Large intestine (tissue), 3 donors: ENCODE measurements at regions not wholly inside any gene's neighbourhood (a gene's known extent, or its start where the extent isn't known, plus 50 kb on each side); places are given as distances from the start of the nearest gene placed in this dataset.

Source experiments
- DNase-seq, 2 donors: peaks; one replicate each; pipeline versions ENCODE4 v3.0.0 to v3.0.0-alpha.2; 2013
- H3K27ac ChIP-seq: one replicate; pipeline ENCODE4 v1.5.1; 2013; ENCODE audit warnings: low read length
- H3K27me3 ChIP-seq: 2 replicates; pipeline ENCODE4 v1.6.1; 2013; ENCODE audit warnings: low read length; ENCODE audit not compliant: control insufficient read depth, insufficient read depth
- H3K36me3 ChIP-seq: 2 replicates; pipeline ENCODE4 v1.6.1; 2013; ENCODE audit warnings: low read length; ENCODE audit not compliant: control insufficient read depth, insufficient read depth
- H3K4me1 ChIP-seq: one replicate; pipeline ENCODE4 v1.6.1; 2013; ENCODE audit warnings: low read length; ENCODE audit not compliant: control insufficient read depth, insufficient read depth
- H3K4me3 ChIP-seq: one replicate; pipeline ENCODE4 v1.5.1; 2013; ENCODE audit warnings: low read length
- H3K9me3 ChIP-seq: one replicate; pipeline ENCODE4 v1.6.1; 2013; ENCODE audit warnings: mild to moderate bottlenecking, low read depth, low read length, moderate library complexity; ENCODE audit not compliant: control insufficient read depth
- WGBS: methylation state at CpG from one replicate; pipeline ENCODE4 v1.1.5; 2013; ENCODE audit warnings: low lambda C conversion rate; ENCODE audit not compliant: insufficient coverage; 5-methylcytosine and 5-hydroxymethylcytosine counted together

DNA sequence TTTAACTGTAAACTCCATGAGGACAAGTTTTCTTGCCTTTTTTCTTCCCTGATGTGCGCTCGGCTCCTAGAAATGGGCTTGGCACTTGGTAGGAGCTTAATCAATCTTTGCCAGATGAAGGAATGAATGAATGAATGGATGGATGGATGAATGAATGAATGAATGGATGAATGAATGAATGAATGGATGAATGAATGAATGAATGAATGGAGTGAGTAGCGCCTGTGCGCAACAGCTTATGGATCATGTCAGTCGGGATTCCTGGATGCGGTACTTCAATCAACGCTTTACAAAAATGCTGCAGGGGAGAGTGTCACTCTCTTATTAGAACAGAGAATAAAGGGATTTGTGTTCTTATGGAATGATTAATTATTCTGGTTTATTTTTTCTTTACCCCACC lies 267.3 kb downstream of the TFAP2C start:
- Histone ChIP-seq H3K27ac (no peak overlapping the region), H3K9me3 (no peaks in the 10 kb centered on the region), H3K4me3 (no peak overlapping the region), H3K27me3 (peaks cover 3% of the 10 kb centered on the region), H3K4me1 (no peaks in the 10 kb centered on the region), H3K36me3 (no peaks in the 10 kb centered on the region)
- no CpG with 5 or more reads among the region's 7 CpGs for WGBS
- no peak for DNase-seq

DNA sequence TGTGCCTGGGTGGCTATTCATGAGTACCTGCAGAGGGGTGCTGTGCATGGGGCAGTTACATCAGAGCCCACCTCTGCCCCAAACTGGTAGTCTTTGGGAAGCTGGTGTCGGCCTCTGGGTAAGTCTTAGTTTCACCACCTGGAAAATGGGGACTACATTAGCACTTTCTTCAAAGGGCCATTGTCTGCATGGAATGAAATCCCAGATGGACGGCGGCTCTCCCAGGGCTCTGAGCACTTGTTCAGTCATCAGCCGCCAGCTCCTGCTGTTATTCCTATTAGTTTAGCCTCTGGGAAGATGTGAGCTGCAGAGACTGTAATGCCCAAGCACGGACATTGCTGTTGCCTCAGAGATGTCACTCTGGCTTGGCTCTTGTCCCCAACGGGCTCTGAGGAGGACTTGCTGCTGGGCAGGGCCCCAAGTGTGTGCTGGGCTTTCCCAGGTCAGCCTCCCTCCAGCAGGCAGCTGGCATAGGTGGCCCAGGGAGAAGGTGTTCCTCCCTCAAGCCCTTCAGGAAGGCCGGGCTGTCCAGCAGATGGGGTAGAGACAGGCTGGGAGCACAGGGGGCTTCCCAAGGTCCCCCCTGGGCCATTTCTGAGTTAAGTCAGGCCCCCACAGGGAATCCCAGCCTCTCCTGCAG lies 268.3 kb downstream of the TFAP2C start:
- no peak for DNase-seq
- H3K36me3 ChIP-seq = no peaks in the 10 kb centered on the region
- no peaks in the 10 kb centered on the region for H3K9me3 ChIP-seq
- no peaks in the 10 kb centered on the region for H3K4me1 ChIP-seq
- no peak overlapping the region for H3K4me3 ChIP-seq
- WGBS = no CpG with 5 or more reads among the region's 7 CpGs
- H3K27me3 ChIP-seq = peaks cover 3% of the 10 kb centered on the region
- H3K27ac ChIP-seq = no peak overlapping the region

- no peaks in the 10 kb centered on the region for H3K36me3 ChIP-seq
- H3K27ac ChIP-seq = no peak overlapping the region
- peaks cover 3% of the 10 kb centered on the region for H3K27me3 ChIP-seq
- no peaks in the 10 kb centered on the region for H3K4me1 ChIP-seq
- H3K9me3 ChIP-seq = no peaks in the 10 kb centered on the region
- no peak overlapping the region for H3K4me3 ChIP-seq
- WGBS = no CpG with 5 or more reads among the region's 3 CpGs
- DNase-seq = no peak
Observed at GRCh38 chr20:56897958-56898349, 268.8 kb downstream of the TFAP2C start.

DNA sequence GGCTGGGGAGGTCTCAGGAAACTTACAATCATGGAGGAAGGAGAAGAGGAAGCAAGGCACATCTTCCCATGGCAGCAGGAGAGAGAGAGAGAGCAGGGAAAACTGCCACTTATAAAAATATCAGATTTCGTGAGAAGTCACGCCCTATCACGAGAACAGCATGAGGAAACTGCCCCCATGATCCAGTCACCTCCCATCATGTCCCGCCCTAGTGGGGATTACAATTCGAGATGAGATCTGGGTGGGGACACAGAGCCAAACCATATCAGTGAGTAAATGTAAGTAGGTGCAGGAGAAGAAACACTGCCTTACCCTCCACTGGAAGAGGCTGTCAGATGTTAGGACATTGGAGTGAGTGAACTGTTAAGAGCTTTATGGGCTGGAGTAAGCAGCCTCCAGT lies 270.4 kb downstream of the TFAP2C start:
- Histone ChIP-seq H3K4me3 (no peak overlapping the region), H3K9me3 (no peaks in the 10 kb centered on the region), H3K4me1 (no peaks in the 10 kb centered on the region), H3K36me3 (no peaks in the 10 kb centered on the region), H3K27ac (no peak overlapping the region), H3K27me3 (peaks cover 3% of the 10 kb centered on the region)
- WGBS = no CpG with 5 or more reads among the region's 5 CpGs
- no peak for DNase-seq

DNA sequence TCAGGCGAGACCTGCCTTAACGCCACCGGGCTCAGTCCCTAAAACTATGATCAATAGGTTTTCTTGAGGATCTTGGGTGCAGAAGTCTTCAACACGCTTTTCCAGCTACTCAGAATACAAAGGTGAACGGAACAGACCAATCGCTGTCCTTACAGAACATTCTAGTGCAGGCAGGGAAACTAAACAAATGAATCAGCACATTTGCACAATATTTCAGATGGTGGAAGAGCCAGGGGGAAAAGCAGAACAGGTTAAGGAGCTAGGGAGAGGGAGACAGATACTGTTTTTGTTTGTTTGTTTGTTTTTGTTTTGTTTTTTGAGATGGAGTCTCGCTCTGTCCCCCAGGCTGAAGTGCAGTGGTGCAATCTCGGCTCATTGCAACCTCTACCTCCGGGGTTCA lies 271.1 kb downstream of the TFAP2C start:
- DNase-seq = no peak
- H3K4me1 ChIP-seq = no peaks in the 10 kb centered on the region
- H3K27me3 ChIP-seq = peaks cover 3% of the 10 kb centered on the region
- no peak overlapping the region for H3K27ac ChIP-seq
- no peak overlapping the region for H3K4me3 ChIP-seq
- H3K9me3 ChIP-seq = no peaks in the 10 kb centered on the region
- no peaks in the 10 kb centered on the region for H3K36me3 ChIP-seq
- WGBS = 100% methylated on average over 1 of the region's 9 CpGs

DNA sequence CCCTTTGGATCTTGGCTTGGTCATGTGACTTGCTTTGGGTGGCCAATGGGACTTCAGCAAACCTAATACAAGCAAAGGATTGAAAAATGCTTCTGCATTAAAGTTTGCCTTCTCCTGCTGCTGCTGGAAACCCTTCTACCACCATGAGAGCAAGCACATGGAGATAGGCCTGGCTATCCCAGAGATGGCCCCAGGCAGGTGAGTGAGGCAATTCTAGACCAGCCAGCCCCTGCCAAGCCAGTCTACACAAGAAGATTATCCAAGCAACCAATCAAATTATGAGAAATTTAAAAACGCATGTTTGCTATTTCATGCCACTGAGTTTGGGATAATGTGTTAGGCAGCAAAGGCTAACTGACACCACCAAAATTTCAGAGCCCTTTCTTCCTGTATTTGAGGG lies 274.3 kb downstream of the TFAP2C start:
- no CpG with 5 or more reads among the region's 1 CpG for WGBS
- Histone ChIP-seq H3K27me3 (no peaks in the 10 kb centered on the region), H3K27ac (no peak overlapping the region), H3K4me3 (no peak overlapping the region), H3K9me3 (no peaks in the 10 kb centered on the region), H3K4me1 (no peaks in the 10 kb centered on the region), H3K36me3 (no peaks in the 10 kb centered on the region)
- no peak for DNase-seq

- no CpG with 5 or more reads among the region's 4 CpGs for WGBS
- Histone ChIP-seq H3K27ac (no peak overlapping the region), H3K9me3 (no peaks in the 10 kb centered on the region), H3K27me3 (no peaks in the 10 kb centered on the region), H3K4me3 (no peak overlapping the region), H3K4me1 (no peaks in the 10 kb centered on the region), H3K36me3 (no peaks in the 10 kb centered on the region)
- no peak for DNase-seq
Observed at GRCh38 chr20:56903858-56904257, 274.8 kb downstream of the TFAP2C start.

- 20% methylated on average over 1 of the region's 16 CpGs for WGBS
- no peaks in the 10 kb centered on the region for H3K9me3 ChIP-seq
- no peak overlapping the region for H3K27ac ChIP-seq
- no peaks in the 10 kb centered on the region for H3K4me1 ChIP-seq
- no peak for DNase-seq
- H3K4me3 ChIP-seq = no peak overlapping the region
- H3K27me3 ChIP-seq = no peaks in the 10 kb centered on the region
- no peaks in the 10 kb centered on the region for H3K36me3 ChIP-seq
Observed at GRCh38 chr20:56909918-56910714, 281.0 kb downstream of the TFAP2C start.

- no peak overlapping the region for H3K4me3 ChIP-seq
- no peaks in the 10 kb centered on the region for H3K4me1 ChIP-seq
- WGBS = no CpG with 5 or more reads among the region's 18 CpGs
- no peaks in the 10 kb centered on the region for H3K27me3 ChIP-seq
- no peak overlapping the region for H3K27ac ChIP-seq
- H3K9me3 ChIP-seq = no peaks in the 10 kb centered on the region
- no peak for DNase-seq
- no peaks in the 10 kb centered on the region for H3K36me3 ChIP-seq
Observed at GRCh38 chr20:56911946-56912345, 282.8 kb downstream of the TFAP2C start.

DNA sequence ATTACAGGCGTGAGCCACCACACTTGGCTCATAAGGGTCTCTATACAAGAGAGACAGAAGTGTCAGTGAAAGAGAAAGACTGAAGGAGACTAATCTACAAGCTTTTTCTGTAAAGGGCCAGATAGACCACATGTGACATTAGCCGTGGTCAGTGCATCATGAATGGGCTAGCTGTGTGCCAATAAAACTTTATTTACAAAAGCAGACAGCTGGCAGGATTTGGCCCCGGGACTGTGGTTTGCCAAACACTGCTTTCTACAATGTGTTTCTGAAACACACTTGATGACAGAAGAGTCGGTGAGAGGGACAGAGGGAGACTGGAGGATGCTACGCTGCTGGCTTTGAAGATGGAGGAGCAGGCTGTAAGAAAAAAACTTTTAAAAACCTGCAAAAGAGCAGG lies 285.4 kb downstream of the TFAP2C start:
- Histone ChIP-seq H3K27ac (no peak overlapping the region), H3K4me3 (no peak overlapping the region), H3K9me3 (no peaks in the 10 kb centered on the region), H3K4me1 (no peaks in the 10 kb centered on the region), H3K27me3 (no peaks in the 10 kb centered on the region), H3K36me3 (no peaks in the 10 kb centered on the region)
- WGBS = 74% methylated on average over 2 of the region's 5 CpGs
- no peak for DNase-seq

DNA sequence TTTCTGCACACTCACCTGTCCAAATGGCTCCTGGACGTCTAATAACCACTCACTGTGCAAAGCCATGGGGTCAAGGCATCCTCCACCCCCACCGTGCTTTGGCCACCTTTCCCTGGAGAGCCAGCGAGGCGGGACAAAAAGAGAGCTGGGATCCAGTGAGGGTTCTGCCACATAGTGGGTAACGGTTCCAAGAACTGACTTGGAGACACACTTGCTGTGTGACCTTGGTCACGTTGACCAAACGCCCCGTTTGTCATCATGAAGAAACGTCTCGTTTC lies 287.2 kb downstream of the TFAP2C start:
- Histone ChIP-seq H3K36me3 (no peaks in the 10 kb centered on the region), H3K9me3 (no peaks in the 10 kb centered on the region), H3K27me3 (peaks cover 2% of the 10 kb centered on the region), H3K4me1 (no peaks in the 10 kb centered on the region), H3K4me3 (no peak overlapping the region), H3K27ac (no peak overlapping the region)
- WGBS = no CpG with 5 or more reads among the region's 10 CpGs
- DNase-seq = no peak
